GM10266 (cell line): ENCODE measurements at regions not wholly inside any gene's neighbourhood (a gene's known extent, or its start where the extent isn't known, plus 50 kb on each side); places are given as distances from the start of the nearest gene placed in this dataset.

Experiments used
- DNase-seq: peaks from one replicate; pipeline ENCODE4 v3.0.0; 2012; ENCODE audit errors: extremely low spot score
- TF ChIP-seq, protein P1 (sequence below): IDR thresholded peaks from 2 replicates; pipeline ENCODE4 v1.5.1; 2012; ENCODE audit warnings: mild to moderate bottlenecking, low read depth; ENCODE audit not compliant: control insufficient read depth, insufficient read depth; ENCODE audit errors: missing control alignments

- no peak for DNase-seq
- TF ChIP-seq, protein P1, sequence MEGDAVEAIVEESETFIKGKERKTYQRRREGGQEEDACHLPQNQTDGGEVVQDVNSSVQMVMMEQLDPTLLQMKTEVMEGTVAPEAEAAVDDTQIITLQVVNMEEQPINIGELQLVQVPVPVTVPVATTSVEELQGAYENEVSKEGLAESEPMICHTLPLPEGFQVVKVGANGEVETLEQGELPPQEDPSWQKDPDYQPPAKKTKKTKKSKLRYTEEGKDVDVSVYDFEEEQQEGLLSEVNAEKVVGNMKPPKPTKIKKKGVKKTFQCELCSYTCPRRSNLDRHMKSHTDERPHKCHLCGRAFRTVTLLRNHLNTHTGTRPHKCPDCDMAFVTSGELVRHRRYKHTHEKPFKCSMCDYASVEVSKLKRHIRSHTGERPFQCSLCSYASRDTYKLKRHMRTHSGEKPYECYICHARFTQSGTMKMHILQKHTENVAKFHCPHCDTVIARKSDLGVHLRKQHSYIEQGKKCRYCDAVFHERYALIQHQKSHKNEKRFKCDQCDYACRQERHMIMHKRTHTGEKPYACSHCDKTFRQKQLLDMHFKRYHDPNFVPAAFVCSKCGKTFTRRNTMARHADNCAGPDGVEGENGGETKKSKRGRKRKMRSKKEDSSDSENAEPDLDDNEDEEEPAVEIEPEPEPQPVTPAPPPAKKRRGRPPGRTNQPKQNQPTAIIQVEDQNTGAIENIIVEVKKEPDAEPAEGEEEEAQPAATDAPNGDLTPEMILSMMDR, result no peak
Observed at GRCh38 chr13:78401873-78402707, 201.3 kb downstream of the POU4F1 start.

DNA sequence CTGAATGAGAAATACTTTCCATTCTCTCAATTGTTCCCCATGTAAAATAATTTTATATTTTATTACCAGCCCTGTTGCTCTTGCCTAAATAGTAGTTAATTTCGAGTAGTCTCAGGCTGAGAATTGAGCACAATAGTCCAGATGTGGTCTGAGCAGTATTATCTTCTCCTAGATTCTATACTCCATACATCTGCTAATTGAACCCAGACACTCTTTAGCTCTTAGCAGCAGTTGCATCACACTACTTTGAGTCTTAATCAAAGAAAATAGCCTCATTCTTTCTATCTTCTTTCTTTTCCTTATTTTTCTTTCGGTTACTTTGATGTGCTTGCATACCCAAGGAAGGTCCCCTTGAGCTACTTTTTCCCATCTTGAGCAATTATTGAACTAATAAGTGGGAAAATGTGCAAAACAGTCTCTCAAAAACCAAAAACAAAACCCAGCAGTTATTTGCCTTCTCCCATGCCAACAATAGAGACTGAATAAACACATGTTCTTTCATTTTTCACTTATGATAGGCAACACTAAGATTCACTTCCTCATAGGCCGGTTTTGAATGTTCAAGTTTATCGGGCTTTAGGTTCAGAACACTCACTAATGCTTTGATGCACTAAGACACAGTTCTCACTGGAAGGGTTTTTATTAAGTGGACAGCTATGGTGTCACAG lies 204.5 kb downstream of the POU4F1 start:
- peak; percentile 28 for DNase-seq
- TF ChIP-seq, protein P1, result no peak

DNA sequence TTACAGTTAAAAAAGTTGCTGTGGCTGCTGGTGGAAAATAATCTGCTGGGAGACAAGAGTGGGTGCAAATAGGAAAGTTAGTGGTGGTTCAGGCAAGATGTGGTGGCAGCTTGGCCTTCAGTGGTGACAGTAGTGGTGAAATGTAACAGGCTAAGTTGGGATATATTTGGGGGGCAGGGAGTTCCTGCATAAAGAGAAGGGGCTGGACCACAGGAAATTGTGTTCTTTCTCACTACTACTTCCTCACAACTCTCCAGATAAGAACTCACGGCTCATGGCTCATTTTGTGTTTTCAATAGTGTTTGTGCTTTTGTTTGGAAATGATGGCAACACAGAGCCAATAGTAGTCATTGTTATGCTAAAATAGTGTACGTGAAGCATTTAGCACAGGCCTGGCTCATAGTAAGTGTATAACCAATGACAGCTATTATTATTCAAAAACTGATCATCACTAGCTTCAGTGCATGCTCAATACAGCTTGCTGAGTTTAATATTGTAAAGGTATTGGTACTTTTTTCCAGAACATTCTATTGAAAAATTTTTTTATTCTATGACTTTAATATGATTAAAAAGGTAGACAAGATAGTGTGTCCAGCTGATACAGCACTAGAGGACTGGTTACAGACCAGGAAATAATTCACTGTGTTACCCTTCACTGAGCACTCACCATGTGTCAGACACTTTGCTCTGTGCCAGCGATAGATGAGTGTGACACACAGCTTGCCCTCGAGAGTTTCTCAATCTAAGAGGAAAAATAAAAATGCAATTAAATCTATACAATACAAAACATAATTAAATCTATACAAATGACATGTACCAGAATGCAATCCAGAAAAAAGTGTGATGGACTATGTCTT lies 209.8 kb downstream of the POU4F1 start:
- TF ChIP-seq, protein P1, result no peak
- DNase-seq, result no peak

GRCh38 chr13:78383899-78384298 lies 219.5 kb downstream of the POU4F1 start:
- no peak for DNase-seq
- TF ChIP-seq, protein P1, result no peak

GRCh38 chr13:78383071-78383484 lies 220.3 kb downstream of the POU4F1 start:
- DNase-seq, result no peak

DNA sequence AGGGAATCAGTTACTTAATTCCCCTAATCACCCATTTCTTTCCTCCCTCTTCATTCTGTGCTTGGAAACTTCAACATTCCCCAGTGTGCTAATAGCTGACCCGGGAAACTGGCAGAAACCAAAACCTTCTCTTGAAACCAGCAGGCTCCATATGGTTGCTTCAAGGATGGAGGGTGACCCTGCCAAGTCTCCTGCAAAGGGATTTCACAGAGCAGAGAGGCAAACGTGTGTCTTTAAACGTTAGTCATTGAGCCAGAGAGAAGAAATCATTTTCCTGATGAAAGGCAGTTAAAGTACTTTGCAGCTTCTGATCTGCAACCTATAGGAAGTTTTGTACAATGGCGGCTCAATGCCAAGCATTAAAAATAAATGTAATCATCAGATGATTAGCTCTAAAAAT lies 220.9 kb downstream of the POU4F1 start:
- no peak for DNase-seq
- TF ChIP-seq, protein P1, result no peak

More at GRCh38 chr13:78383071-78383484, 220.3 kb downstream of the POU4F1 start:
- TF ChIP-seq, protein P1, result no peak

DNA sequence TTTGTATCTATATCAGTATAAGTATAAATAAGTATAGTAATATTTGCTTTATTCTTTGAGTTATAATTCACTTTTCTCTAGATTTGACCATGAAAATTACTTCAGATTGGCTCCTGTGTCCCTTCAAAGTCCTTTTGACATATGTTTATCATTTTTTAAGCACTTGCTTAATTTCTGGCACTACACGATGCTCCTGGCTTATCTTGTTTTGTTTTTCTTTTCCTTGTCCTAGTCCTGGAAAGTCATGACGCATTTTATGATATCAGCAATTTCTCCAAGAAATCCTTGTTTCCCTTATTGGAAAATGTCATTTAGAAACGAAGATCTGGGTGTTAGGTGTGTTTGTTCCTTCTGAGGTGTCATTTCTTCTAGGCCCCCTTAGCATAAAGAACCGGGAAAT lies 226.5 kb downstream of the POU4F1 start:
- TF ChIP-seq, protein P1, result no peak
- no peak for DNase-seq
